IPS-15b (cell line): ENCODE measurements at regions not wholly inside any gene's neighbourhood (a gene's known extent, or its start where the extent isn't known, plus 50 kb on each side); places are given as distances from the start of the nearest gene placed in this dataset.
"Not testable (repeated sequence)": the region's sequence is repeated elsewhere in the genome, so short reads cannot be mapped to it uniquely, and the experiment has no call there.

Source experiments
- H3K27me3 ChIP-seq: one replicate; pipeline ENCODE4 v1.6.1; 2013; ENCODE audit warnings: low read length; ENCODE audit not compliant: control insufficient read depth, insufficient read depth
- H3K36me3 ChIP-seq: one replicate; pipeline ENCODE4 v1.6.1; 2013; ENCODE audit warnings: low read length; ENCODE audit not compliant: control insufficient read depth, insufficient read depth
- H3K4me1 ChIP-seq: one replicate; pipeline ENCODE4 v1.6.1; 2013; ENCODE audit warnings: mild to moderate bottlenecking, low read length; ENCODE audit not compliant: control insufficient read depth, insufficient read depth
- H3K4me3 ChIP-seq: one replicate; pipeline ENCODE4 v1.5.1; 2013; ENCODE audit warnings: low read depth, low read length
- H3K9ac ChIP-seq: one replicate; pipeline ENCODE4 v1.6.1; 2013; ENCODE audit warnings: low read depth, mild to moderate bottlenecking, low read length
- H3K9me3 ChIP-seq: one replicate; pipeline ENCODE4 v1.6.1; 2013; ENCODE audit warnings: mild to moderate bottlenecking, low read length; ENCODE audit not compliant: control insufficient read depth, insufficient read depth

DNA sequence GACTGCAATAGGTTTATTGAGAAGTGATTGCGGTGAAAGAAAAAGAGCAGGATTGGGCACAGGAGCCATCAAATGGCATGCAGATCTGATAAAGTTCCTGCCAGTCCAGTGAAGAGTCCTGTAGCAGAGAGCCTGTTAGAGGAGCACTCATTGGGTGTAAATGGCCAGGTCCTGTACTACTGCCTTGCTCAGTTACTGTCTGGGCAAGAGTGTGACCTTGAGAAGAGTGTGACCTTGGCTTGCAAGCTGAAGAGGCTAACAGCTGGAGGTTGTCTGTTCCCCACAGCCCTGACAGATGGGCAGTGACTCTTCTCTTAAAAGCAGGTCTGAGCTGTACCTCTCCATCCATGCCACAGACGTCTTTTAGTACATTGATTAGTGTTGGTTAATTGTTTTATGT lies 148.6 kb upstream of the SLC38A2 start:
- Histone ChIP-seq H3K36me3 (no peaks in the 10 kb centered on the region), H3K9ac (no peak overlapping the region), H3K27me3 (no peaks in the 10 kb centered on the region), H3K9me3 (no peaks in the 10 kb centered on the region), H3K4me3 (no peak overlapping the region), H3K4me1 (peaks cover 6% of the 10 kb centered on the region)

DNA sequence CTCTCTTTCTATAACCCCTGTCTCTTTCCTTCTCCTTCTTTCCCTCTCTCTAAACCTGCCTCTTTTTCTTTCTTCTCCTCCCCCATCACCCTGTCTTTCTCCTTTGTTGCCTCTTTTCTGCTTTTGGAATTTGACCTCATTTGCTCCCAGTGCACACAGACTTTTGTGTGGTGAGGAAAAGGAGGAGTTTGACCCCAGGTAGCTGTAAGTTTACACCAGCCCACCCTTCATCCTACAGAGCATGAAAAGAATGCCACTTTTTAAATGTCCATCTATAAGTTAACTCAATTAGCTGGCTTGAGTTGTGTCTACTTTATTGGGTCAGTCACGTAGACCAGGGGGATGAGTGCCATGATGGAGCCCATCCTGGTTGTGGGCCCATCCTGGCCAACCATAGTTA lies 146.8 kb upstream of the SLC38A2 start:
- Histone ChIP-seq H3K27me3 (no peaks in the 10 kb centered on the region), H3K4me1 (peaks cover 6% of the 10 kb centered on the region), H3K9me3 (no peaks in the 10 kb centered on the region), H3K9ac (no peak overlapping the region), H3K4me3 (no peak overlapping the region), H3K36me3 (no peaks in the 10 kb centered on the region)

DNA sequence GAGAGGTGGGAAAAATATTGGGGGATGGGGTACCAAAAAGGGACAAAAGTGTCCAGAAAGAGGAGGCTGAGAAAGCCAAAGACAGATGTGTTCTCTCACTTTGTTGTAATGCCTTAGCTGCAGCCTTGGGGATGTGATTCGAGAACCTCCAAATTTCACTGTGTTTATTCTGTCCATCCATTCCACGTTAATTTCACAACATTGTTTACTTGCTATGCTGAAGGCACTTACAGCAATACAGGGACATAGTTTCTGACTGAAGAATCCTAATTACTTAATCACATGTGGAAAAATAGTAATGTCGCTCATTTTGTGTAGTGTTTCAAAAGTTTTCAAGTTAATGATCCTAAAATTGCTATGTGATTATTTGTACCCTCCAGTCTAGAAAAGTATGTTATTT lies 146.2 kb upstream of the SLC38A2 start:
- H3K36me3 ChIP-seq, result no peaks in the 10 kb centered on the region
- H3K9ac ChIP-seq, result no peak overlapping the region
- H3K4me3 ChIP-seq, result no peak overlapping the region
- no peaks in the 10 kb centered on the region for H3K9me3 ChIP-seq
- H3K4me1 ChIP-seq, result peaks cover 6% of the 10 kb centered on the region
- no peaks in the 10 kb centered on the region for H3K27me3 ChIP-seq

GRCh38 chr12:46518169-46518568 lies 145.6 kb upstream of the SLC38A2 start:
- no peaks in the 10 kb centered on the region for H3K9me3 ChIP-seq
- no peaks in the 10 kb centered on the region for H3K27me3 ChIP-seq
- no peaks in the 10 kb centered on the region for H3K36me3 ChIP-seq
- no peak overlapping the region for H3K9ac ChIP-seq
- H3K4me1 ChIP-seq, result peaks cover 6% of the 10 kb centered on the region
- no peak overlapping the region for H3K4me3 ChIP-seq

DNA sequence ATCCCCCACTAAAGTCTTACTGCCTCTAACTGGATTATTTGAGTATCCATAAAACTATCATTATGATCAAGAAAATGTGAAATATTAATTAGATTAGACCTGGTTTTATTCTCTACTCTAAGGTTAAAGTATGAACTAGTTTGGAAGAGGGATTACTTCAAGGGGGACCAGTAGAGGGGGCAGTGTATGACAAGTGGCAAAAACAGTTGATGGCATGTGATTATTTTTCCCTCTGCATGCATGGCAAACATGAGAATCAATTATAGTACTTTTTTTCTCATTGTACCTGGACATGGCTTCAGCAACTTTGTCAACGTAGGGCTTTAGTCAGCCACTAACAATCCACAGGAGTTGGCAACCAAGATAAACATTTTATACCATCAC lies 145.0 kb upstream of the SLC38A2 start:
- Histone ChIP-seq H3K9ac (no peak overlapping the region), H3K36me3 (no peaks in the 10 kb centered on the region), H3K27me3 (no peaks in the 10 kb centered on the region), H3K4me1 (peaks cover 6% of the 10 kb centered on the region), H3K4me3 (no peak overlapping the region), H3K9me3 (no peaks in the 10 kb centered on the region)

GRCh38 chr12:46516933-46517578 lies 144.5 kb upstream of the SLC38A2 start:
- Histone ChIP-seq H3K4me3 (no peak overlapping the region), H3K9ac (no peak overlapping the region), H3K27me3 (no peaks in the 10 kb centered on the region)

GRCh38 chr12:46516238-46516932 lies 143.8 kb upstream of the SLC38A2 start:
- Histone ChIP-seq H3K4me3 (no peak overlapping the region), H3K9ac (no peak overlapping the region)

More at GRCh38 chr12:46516933-46517578, 144.5 kb upstream of the SLC38A2 start:
- Histone ChIP-seq H3K36me3 (no peaks in the 10 kb centered on the region), H3K9me3 (no peaks in the 10 kb centered on the region), H3K4me1 (peaks cover 6% of the 10 kb centered on the region)

DNA sequence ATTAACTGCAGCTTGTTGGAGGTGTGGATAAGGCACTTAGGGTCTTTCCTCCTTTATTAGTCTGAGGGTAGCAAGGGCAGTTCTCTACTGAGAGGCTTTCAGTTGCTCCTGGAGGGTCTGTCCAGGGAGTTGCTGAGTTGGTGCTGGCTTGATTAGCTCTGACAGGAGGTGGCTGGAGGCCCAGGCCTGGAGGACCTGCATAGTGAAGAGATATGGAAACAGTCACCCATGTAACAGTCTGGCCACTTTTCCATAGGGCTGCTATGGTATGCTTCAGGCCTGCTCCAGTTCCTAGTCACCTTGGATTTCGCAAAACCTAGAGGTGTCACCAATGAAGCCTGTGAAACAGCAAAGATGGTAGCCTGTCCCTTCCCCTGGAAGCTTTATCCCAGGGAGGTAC lies 143.3 kb upstream of the SLC38A2 start:
- H3K9ac ChIP-seq, result no peak overlapping the region
- H3K9me3 ChIP-seq, result no peaks in the 10 kb centered on the region

More at GRCh38 chr12:46516238-46516932, 143.8 kb upstream of the SLC38A2 start:
- no peaks in the 10 kb centered on the region for H3K27me3 ChIP-seq
- no peaks in the 10 kb centered on the region for H3K9me3 ChIP-seq
- no peaks in the 10 kb centered on the region for H3K36me3 ChIP-seq
- peaks cover 6% of the 10 kb centered on the region for H3K4me1 ChIP-seq

GRCh38 chr12:46514886-46515285 lies 142.3 kb upstream of the SLC38A2 start:
- H3K4me1 ChIP-seq, result peaks cover 6% of the 10 kb centered on the region
- no peak overlapping the region for H3K4me3 ChIP-seq
- H3K9me3 ChIP-seq, result no peaks in the 10 kb centered on the region
- H3K36me3 ChIP-seq, result no peaks in the 10 kb centered on the region
- H3K27me3 ChIP-seq, result no peaks in the 10 kb centered on the region
- no peak overlapping the region for H3K9ac ChIP-seq

More for the DNA sequence above, 143.3 kb upstream of the SLC38A2 start:
- Histone ChIP-seq H3K36me3 (no peaks in the 10 kb centered on the region), H3K4me3 (no peak overlapping the region), H3K27me3 (no peaks in the 10 kb centered on the region), H3K4me1 (peaks cover 6% of the 10 kb centered on the region)

DNA sequence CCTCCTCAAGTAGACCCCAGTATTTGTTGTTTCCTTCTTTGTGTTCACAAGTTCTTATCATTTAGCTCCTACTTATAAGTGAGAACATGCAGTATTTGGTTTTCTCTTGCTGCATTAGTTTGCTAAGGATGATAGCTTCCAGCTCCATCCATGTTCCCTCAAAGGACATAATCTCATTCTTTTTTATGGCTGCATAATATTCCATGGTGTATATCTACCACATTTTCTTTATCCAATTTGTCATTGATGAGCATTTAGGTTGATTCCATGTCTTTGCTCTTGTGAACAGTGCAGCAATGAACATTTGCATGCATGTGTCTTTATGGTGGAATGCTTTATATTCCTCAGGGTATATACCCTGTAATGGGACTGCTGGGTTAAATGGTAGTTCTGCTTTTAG lies 137.7 kb upstream of the SLC38A2 start:
- not testable (repeated sequence) for H3K4me3 ChIP-seq, H3K9me3 ChIP-seq, H3K27me3 ChIP-seq, H3K9ac ChIP-seq, H3K36me3 ChIP-seq, H3K4me1 ChIP-seq

DNA sequence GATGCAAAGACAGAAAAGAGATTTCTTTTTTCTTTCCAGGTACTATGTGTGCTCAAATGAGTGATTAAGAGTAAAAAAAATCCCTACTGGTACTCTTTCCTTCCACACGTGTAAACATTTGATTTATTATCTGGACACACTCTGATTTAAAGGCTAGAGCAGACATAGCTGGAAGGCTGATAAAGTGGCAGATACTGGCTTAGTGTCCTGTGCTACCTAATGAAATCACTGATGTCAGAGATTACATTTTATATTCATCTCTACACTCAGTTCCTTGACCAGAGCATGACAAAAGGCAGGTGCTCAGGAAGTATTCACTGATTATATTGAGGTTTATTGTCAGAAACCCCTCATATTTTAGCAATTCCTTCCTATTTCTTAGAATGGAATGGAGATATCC lies 136.6 kb upstream of the SLC38A2 start:
- H3K9ac ChIP-seq, result no peak overlapping the region
- H3K9me3 ChIP-seq, result no peaks in the 10 kb centered on the region

GRCh38 chr12:46508651-46509050 lies 136.1 kb upstream of the SLC38A2 start:
- Histone ChIP-seq H3K4me3 (no peak overlapping the region), H3K9me3 (no peaks in the 10 kb centered on the region), H3K27me3 (no peaks in the 10 kb centered on the region), H3K4me1 (no peaks in the 10 kb centered on the region), H3K36me3 (no peaks in the 10 kb centered on the region), H3K9ac (no peak overlapping the region)

More for the DNA sequence above, 136.6 kb upstream of the SLC38A2 start:
- Histone ChIP-seq H3K36me3 (no peaks in the 10 kb centered on the region), H3K4me3 (no peak overlapping the region), H3K4me1 (no peaks in the 10 kb centered on the region), H3K27me3 (no peaks in the 10 kb centered on the region)
